Liver (tissue), 3 donors: ENCODE measurements at regions not wholly inside any gene's neighbourhood (a gene's known extent, or its start where the extent isn't known, plus 50 kb on each side); places are given as distances from the start of the nearest gene placed in this dataset.

Experiments
- CTCF ChIP-seq: fragments of 150-350 bp; IDR thresholded peaks from 2 replicates; pipeline ENCODE4 v1.5.1; 2017; ENCODE audit warnings: improper control_type of control experiment, low read depth, low read length; ENCODE audit not compliant: missing input control
- JUND ChIP-seq, 2 donors: IDR thresholded peaks; 2 replicates each; pipeline ENCODE4 v1.6.1; 2016; ENCODE audit warnings: antibody characterized with exemption in 2 of 2
- RAD21 ChIP-seq, 2 donors: IDR thresholded peaks; 2 replicates each; pipeline ENCODE4 v1.6.1; 2016; ENCODE audit warnings: antibody characterized with exemption in 2 of 2, mild to moderate bottlenecking in 2 of 2
- TF ChIP-seq, protein P1 (sequence below): IDR thresholded peaks from 2 replicates; pipeline ENCODE4 v1.6.1; 2016; ENCODE audit warnings: antibody characterized with exemption
- donor health status: healthy.
- donor health status: healthy.

GRCh38 chr12:131219670-131220330 is 266.1 kb downstream of the ADGRD1 start:
- TF ChIP-seq CTCF (no peak), JUND (IDR thresholded peaks at IDR 0.05) (no peak), RAD21 (IDR thresholded peaks at IDR 0.05) (no peak)
- TF ChIP-seq, protein P1, sequence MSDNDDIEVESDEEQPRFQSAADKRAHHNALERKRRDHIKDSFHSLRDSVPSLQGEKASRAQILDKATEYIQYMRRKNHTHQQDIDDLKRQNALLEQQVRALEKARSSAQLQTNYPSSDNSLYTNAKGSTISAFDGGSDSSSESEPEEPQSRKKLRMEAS: no peak
